ENCODE measurements at regions not wholly inside any gene's neighbourhood (a gene's known extent, or its start where the extent isn't known, plus 50 kb on each side); places are given as distances from the start of the nearest gene placed in this dataset.

DNA sequence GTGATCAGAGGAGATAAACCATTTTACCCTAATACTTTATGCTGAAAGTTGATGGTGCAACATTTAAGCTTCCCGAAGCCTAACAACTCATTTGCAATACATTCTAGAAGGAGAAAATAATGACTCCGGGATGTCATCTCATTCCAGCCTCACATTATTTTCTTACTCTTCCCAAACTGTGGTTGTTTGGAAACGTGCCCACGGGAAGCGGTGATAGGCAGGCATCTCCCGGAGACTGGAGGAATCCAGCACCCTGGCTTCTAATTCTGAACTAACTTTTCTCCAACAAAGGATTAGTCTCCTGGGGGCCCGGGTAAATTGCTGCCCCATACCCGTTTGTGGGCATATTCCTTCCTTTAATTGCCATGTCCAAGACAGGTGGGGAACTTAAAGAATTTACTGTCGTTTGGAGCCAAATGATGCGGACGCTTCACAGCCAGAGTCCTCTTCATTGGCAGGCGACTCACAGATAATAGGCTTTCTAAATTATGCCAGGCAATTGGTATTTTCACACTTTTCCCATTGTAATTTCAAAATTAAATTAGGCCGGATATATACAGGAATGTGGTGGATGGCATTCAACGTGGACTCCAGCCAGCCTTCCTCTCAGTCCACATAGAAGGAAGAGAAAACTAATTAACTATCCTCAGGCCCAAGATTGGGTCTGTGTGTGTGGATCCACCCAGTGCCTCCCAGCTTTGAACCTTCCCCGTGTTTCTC lies 278.1 kb downstream of the AJAP1 start:
- in situ Hi-C loops (cut with HindIII; ENCODE audit: low sequenced_read_pairs): no loop called here
- DNase-seq (ENCODE audit: low spot score): peak; percentile 62

- in situ Hi-C loops (cut with HindIII; ENCODE audit: low sequenced_read_pairs): no loop called here
- DNase-seq (ENCODE audit: low spot score): peak; percentile 94
These were observed 277.1 kb downstream of the AJAP1 start for GRCh38 chr1:4931486-4931885.

DNA sequence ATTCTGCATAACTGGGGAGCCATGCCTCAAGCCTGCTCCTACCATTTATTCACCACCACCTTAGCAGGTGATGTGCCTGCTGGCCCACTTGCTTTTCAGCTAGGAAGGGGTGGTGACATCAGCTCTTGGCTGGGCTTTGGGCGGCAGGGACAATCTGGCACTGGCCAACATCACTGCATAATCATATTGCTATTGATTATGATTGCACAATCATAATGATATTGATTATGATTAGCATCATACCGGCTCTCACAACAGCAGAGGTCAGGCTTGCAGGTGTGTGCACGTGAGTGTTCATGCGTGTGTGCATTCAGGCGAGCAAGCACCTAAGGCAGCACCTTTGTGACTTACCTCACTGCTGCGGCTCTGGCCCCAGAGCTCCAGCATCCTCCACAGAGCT lies 273.8 kb downstream of the AJAP1 start:
- in situ Hi-C loops (cut with HindIII; ENCODE audit: low sequenced_read_pairs): no loop called here

GRCh38 chr1:4924356-4924755 lies 269.9 kb downstream of the AJAP1 start:
- DNase-seq (ENCODE audit: low spot score): no peak
- in situ Hi-C loops (cut with HindIII; ENCODE audit: low sequenced_read_pairs): no loop called here

More for the DNA sequence above, 273.8 kb downstream of the AJAP1 start:
- no peak for DNase-seq (ENCODE audit: low spot score)

GRCh38 chr1:4916610-4917009 lies 262.2 kb downstream of the AJAP1 start:
- in situ Hi-C loops (cut with HindIII; ENCODE audit: low sequenced_read_pairs): no loop called here
- no peak for DNase-seq (ENCODE audit: low spot score)

- in situ Hi-C loops (cut with HindIII; ENCODE audit: low sequenced_read_pairs): no loop called here
- no peak for DNase-seq (ENCODE audit: low spot score)
These were observed 260.7 kb downstream of the AJAP1 start for GRCh38 chr1:4915154-4915553.

DNA sequence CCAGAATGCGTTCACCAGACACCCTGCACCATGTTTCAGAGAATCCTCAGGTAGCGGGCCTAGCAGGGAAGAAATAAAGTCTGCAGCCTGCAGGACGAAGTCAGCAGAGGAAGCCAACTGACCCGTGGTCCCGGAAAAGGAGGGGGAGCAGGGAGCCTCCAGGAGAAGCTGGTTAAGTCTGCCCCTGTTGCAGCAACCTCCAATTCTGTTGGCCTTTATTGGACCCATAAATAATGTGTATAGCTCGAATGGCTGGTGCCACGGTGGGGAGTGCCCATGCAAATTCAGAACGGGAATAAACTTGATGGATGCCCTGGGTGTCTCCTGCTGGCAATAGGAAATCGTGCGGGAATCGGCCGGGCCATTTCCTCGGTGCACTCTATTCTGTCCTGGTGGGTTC lies 254.1 kb downstream of the AJAP1 start:
- DNase-seq (ENCODE audit: low spot score): no peak
- in situ Hi-C loops (cut with HindIII; ENCODE audit: low sequenced_read_pairs): no loop called here

GRCh38 chr1:4894566-4894965 lies 240.2 kb downstream of the AJAP1 start:
- in situ Hi-C loops (cut with HindIII; ENCODE audit: low sequenced_read_pairs): no loop called here
- no peak for DNase-seq (ENCODE audit: low spot score)

- DNase-seq (ENCODE audit: low spot score): no peak
- in situ Hi-C loops (cut with HindIII; ENCODE audit: low sequenced_read_pairs): no loop called here
These were observed 226.2 kb downstream of the AJAP1 start for GRCh38 chr1:4880626-4881025.

GRCh38 chr1:4877426-4877825 lies 223.0 kb downstream of the AJAP1 start:
- no peak for DNase-seq (ENCODE audit: low spot score)
- in situ Hi-C loops (cut with HindIII; ENCODE audit: low sequenced_read_pairs): no loop called here

GRCh38 chr1:4871373-4871772 lies 217.0 kb downstream of the AJAP1 start:
- in situ Hi-C loops (cut with HindIII; ENCODE audit: low sequenced_read_pairs): no loop called here

GRCh38 chr1:4868521-4868920 lies 214.1 kb downstream of the AJAP1 start:
- DNase-seq (ENCODE audit: low spot score): no peak
- in situ Hi-C loops (cut with HindIII; ENCODE audit: low sequenced_read_pairs): no loop called here

More at GRCh38 chr1:4871373-4871772, 217.0 kb downstream of the AJAP1 start:
- DNase-seq (ENCODE audit: low spot score): no peak

- DNase-seq (ENCODE audit: low spot score): no peak
- in situ Hi-C loops (cut with HindIII; ENCODE audit: low sequenced_read_pairs): no loop called here
These were observed 202.0 kb downstream of the AJAP1 start for GRCh38 chr1:4856396-4856795.

DNA sequence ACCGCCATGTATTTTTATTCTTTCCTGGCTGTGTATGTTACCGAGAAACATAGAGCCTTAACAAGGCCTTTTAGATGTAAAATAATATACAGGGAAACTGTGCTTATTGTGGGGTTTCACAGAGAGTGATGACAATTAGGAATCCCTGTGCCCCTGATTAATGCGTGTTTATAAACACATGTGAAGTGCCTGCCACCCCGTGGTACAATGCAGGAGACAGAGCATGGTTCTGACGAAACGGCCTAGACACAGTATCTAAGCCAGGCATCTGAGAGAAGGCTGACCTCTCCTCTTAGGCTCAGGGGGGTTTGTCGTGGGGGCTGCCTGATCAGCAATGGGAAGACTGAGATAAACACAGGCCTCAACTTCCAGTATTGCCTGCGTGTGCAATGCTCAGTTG lies 200.0 kb downstream of the AJAP1 start:
- no peak for DNase-seq (ENCODE audit: low spot score)
- in situ Hi-C loops (cut with HindIII; ENCODE audit: low sequenced_read_pairs): no loop called here

DNA sequence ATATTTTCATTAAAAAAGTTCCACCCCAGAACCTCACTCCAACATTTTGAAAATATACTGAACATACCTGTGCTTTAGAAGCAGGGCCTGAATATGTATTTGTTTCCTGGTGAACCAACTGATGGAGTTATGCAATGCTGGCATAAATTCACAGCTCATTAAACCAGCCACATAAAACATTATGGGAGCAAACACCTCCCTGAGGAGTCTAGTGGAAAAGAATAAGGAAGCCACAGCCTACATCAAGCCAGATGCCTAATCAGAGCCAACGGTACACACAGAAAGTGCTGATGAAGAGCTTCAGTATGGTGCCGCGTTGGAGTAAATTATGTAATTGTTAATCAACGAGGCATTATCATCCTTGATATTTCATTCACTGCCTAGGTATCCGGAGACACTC lies 199.5 kb downstream of the AJAP1 start:
- in situ Hi-C loops (cut with HindIII; ENCODE audit: low sequenced_read_pairs): no loop called here

DNA sequence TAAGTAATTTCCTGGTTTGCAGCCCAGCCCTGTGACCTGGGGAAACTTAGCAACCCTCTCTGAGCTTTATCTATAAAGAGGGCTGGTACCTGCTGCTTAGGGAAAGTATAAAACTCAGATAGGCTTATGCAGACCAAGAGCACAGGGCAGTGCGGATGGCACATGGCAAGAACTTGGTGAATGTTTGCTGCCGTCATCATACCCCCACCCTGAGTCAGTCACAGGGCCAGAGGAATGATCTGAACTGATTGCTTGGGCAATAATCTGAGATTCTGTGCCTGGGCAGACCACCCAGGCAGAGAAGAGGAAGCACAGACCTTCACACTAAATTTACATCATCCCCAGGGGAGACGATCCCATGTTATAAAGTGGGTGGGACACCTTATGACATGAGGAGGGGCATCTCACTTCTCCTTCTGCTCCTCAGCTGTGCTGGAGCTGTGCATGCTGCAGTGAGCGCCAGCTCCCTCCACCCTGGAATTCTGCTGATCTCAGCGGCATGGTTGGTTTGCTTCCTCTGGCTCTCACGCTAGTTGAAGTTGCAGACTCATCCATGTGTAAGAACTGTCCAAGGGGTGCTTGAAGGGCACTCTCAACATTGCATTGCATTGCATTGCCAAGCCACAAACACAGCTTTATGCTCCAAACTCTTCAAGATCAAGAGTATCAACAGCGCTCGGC lies 197.1 kb downstream of the AJAP1 start:
- in situ Hi-C loops (cut with HindIII; ENCODE audit: low sequenced_read_pairs): no loop called here
- no peak for DNase-seq (ENCODE audit: low spot score)

More for the DNA sequence above, 199.5 kb downstream of the AJAP1 start:
- DNase-seq (ENCODE audit: low spot score): no peak

GRCh38 chr1:4848431-4848830 lies 194.0 kb downstream of the AJAP1 start:
- in situ Hi-C loops (cut with HindIII; ENCODE audit: low sequenced_read_pairs): no loop called here
- DNase-seq (ENCODE audit: low spot score): no peak

DNA sequence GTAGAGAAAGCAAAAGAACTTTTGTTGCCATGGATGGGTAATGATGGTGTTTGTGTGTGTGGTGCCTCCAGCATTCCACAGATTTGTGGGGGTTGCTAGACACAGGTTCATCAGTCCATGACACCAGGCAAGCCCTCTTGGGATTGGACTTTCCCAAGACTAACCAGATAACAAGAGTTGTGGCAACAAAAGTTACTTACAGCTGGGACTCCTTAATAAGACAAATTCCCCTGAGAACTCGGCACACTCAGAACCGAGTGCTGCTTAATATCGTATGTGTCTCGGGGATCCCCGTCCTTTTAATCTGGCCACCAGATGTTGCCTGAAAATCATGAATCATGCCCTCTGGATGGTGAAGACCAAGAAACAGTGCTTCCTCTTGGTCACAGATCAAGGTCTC lies 193.3 kb downstream of the AJAP1 start:
- DNase-seq (ENCODE audit: low spot score): no peak
- in situ Hi-C loops (cut with HindIII; ENCODE audit: low sequenced_read_pairs): no loop called here

Data from G401 (cell line).